ENCODE measurements at regions not wholly inside any gene's neighbourhood (a gene's known extent, or its start where the extent isn't known, plus 50 kb on each side); places are given as distances from the start of the nearest gene placed in this dataset.

DNA sequence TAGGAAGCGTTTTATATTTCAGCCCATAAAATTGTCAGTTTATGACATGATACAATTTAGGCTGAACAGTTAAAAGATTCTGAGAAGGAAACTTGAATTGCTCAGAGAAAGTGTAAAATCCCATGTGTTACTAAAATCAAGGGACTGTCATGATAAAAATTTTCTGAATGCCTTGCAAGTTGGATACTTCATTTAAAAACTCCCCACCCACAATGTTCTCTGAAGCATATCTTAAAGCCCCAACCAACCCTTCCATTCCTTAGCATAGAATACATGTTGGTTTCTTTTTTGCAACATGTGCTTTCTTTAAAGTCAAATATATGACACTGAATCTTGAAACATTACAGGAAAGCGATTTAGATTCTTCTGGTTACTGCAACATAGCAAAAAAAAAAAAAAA is 97.4 kb downstream of the MRPL39 start (continued):
- TF ChIP-seq SIRT6 (IDR thresholded peaks at IDR 0.05; ENCODE audit: low read length) (no peak), TBP (IDR thresholded peaks at IDR 0.05; ENCODE audit: low read depth, low read length) (no peak), SIX5 (IDR thresholded peaks at IDR 0.05; ENCODE audit: low read depth, low read length) (no peak)
